Mesenchymal stem cell (in vitro differentiated cells and primary cell): ENCODE measurements at regions not wholly inside any gene's neighbourhood (a gene's known extent, or its start where the extent isn't known, plus 50 kb on each side); places are given as distances from the start of the nearest gene placed in this dataset.

Experiments
- DNase-seq: peaks from one replicate; pipeline ENCODE4 v3.0.0-alpha.2; 2013
- H2AFZ ChIP-seq: one replicate; pipeline ENCODE4 v1.6.1; 2013; ENCODE audit warnings: low read depth, mild to moderate bottlenecking, control low read depth, inconsistent platforms, low read length, moderate library complexity
- H2AK5ac ChIP-seq: 2 replicates; pipeline ENCODE4 v1.6.1; 2013; ENCODE audit warnings: low read length, moderate library complexity, mild to moderate bottlenecking, inconsistent platforms; ENCODE audit not compliant: severe bottlenecking
- H2BK120ac ChIP-seq: one replicate; pipeline ENCODE4 v1.6.1; 2013; ENCODE audit warnings: low read depth, mild to moderate bottlenecking, inconsistent platforms, low read length, moderate library complexity
- H2BK12ac ChIP-seq, 2 experiments: one replicate each; pipeline ENCODE4 v1.6.1; 2013; ENCODE audit warnings: inconsistent platforms in 2 of 2, low read length in 2 of 2, mild to moderate bottlenecking in 2 of 2, moderate library complexity in 2 of 2, control low read depth in 1 of 2
- H2BK15ac ChIP-seq: one replicate; pipeline ENCODE4 v1.6.1; 2013; ENCODE audit warnings: mild to moderate bottlenecking, low read depth, inconsistent platforms; ENCODE audit not compliant: poor library complexity, severe bottlenecking
- H2BK5ac ChIP-seq: 2 replicates; pipeline ENCODE4 v1.6.1; 2013; ENCODE audit warnings: low read depth, mild to moderate bottlenecking, low read length, control low read depth, inconsistent platforms; ENCODE audit not compliant: poor library complexity, severe bottlenecking
- H3K14ac ChIP-seq, 2 experiments: one replicate each; pipeline ENCODE4 v1.6.1; 2013; ENCODE audit warnings: inconsistent platforms in 2 of 2, low read length in 2 of 2, control low read depth in 1 of 2, mild to moderate bottlenecking in 1 of 2, moderate library complexity in 1 of 2
- H3K18ac ChIP-seq, 2 experiments: one replicate each; pipeline ENCODE4 v1.6.1; 2013; ENCODE audit warnings: inconsistent platforms in 2 of 2, low read length in 2 of 2, control low read depth in 1 of 2, low read depth in 1 of 2, mild to moderate bottlenecking in 1 of 2
- H3K23ac ChIP-seq, 2 experiments: one replicate each; pipeline ENCODE4 v1.6.1; 2013; ENCODE audit warnings: inconsistent platforms in 2 of 2, low read length in 2 of 2, mild to moderate bottlenecking in 2 of 2, moderate library complexity in 2 of 2, control low read depth in 1 of 2
- H3K27ac ChIP-seq: 2 replicates; pipeline ENCODE4 v1.5.1; 2013; ENCODE audit warnings: mild to moderate bottlenecking, moderate library complexity, low read length, control low read depth, inconsistent platforms; ENCODE audit not compliant: poor library complexity, severe bottlenecking
- H3K27me3 ChIP-seq, 2 experiments: 2 replicates each; pipeline versions ENCODE4 v1.6.1 to v1.7.0; 2013; ENCODE audit warnings: low read length in 2 of 2, mild to moderate bottlenecking in 2 of 2, moderate library complexity in 2 of 2, control low read depth in 1 of 2, inconsistent platforms in 1 of 2; ENCODE audit not compliant: control insufficient read depth in 1 of 2, insufficient read depth in 1 of 2
- H3K36me3 ChIP-seq, 2 experiments: 2 replicates each; pipeline versions ENCODE4 v1.6.1 to v1.7.0; 2013; ENCODE audit warnings: low read length in 2 of 2, control low read depth in 1 of 2, inconsistent platforms in 1 of 2, low read depth in 1 of 2, mild to moderate bottlenecking in 1 of 2; ENCODE audit not compliant: insufficient read depth in 2 of 2, control insufficient read depth in 1 of 2
- H3K4ac ChIP-seq, 2 experiments: one replicate each; pipeline ENCODE4 v1.6.1; 2013; ENCODE audit warnings: inconsistent platforms in 2 of 2, low read length in 2 of 2, mild to moderate bottlenecking in 2 of 2, moderate library complexity in 2 of 2, control low read depth in 1 of 2, low read depth in 1 of 2
- H3K4me1 ChIP-seq: 2 replicates; pipeline ENCODE4 v1.6.1; 2013; ENCODE audit warnings: low read depth, low read length, control low read depth; ENCODE audit not compliant: control insufficient read depth, insufficient read depth
- H3K4me2 ChIP-seq: 2 replicates; pipeline ENCODE4 v1.6.1; 2013; ENCODE audit warnings: low read length, mild to moderate bottlenecking, inconsistent platforms; ENCODE audit not compliant: poor library complexity, severe bottlenecking
- H3K4me3 ChIP-seq, 2 experiments: 2 replicates each; pipeline versions ENCODE4 v1.5.1 to v1.7.0; 2013; ENCODE audit warnings: low read length in 2 of 2, mild to moderate bottlenecking in 2 of 2, control low read depth in 1 of 2, low read depth in 1 of 2; ENCODE audit not compliant: insufficient read depth in 1 of 2
- H3K79me1 ChIP-seq: replicated peaks from 2 replicates; pipeline ENCODE4 v1.6.1; 2013; ENCODE audit warnings: mild to moderate bottlenecking, control low read depth, low read length, inconsistent platforms; ENCODE audit not compliant: poor library complexity, severe bottlenecking
- H3K9ac ChIP-seq: 2 replicates; pipeline ENCODE4 v1.7.0; 2013; ENCODE audit warnings: mild to moderate bottlenecking, low read length, moderate library complexity
- H3K9me3 ChIP-seq: 2 replicates; pipeline ENCODE4 v1.7.0; 2013; ENCODE audit warnings: mild to moderate bottlenecking, low read length; ENCODE audit not compliant: control insufficient read depth
- H4K8ac ChIP-seq: one replicate; pipeline ENCODE4 v1.6.1; 2013; ENCODE audit warnings: inconsistent platforms, mild to moderate bottlenecking, low read length, moderate library complexity
- H4K91ac ChIP-seq: one replicate; pipeline ENCODE4 v1.6.1; 2013; ENCODE audit warnings: mild to moderate bottlenecking, low read length, inconsistent platforms
- WGBS: methylation state at CpG from one replicate; pipeline ENCODE4 v1.1.7; 2013; ENCODE audit warnings: mixed read lengths; 5-methylcytosine and 5-hydroxymethylcytosine counted together

DNA sequence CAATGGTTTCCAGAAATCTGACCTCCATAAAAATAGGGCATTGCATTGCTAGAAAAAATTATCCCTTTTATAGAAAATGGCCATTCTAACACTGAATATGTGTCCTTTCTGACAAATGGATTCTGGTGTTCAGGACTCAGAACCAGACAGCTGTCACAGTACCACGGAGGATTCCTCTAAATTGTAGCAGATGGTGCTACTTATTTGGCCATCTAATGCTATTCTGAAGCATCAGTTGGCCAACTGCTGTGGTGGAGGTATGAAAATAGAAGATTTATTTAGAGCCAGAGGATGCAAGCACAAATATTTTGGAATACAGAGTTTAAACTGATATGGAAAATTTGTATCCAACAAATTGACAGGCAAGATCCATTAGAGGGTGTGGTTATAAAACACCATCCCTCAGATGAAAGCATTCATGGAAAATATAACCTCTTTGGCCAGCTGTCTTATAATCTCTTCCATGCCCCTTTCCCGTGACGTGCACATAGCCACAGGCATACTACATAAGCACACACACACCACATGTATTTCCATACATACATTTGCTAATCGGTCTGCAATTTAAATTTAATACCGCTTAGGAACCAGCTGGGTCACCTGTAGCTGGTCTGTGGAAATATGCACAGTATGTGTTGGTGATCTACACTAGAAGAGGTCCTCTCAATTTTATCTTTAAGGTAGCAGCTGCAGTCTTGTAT, 302.7 kb upstream of the KCNMB2 start:
- no peaks in the 10 kb centered on the region for H3K9me3 ChIP-seq
- no peak overlapping the region for H3K4me2 ChIP-seq
- no peaks in the 10 kb centered on the region for H3K36me3 ChIP-seq
- H2BK15ac ChIP-seq = no peak overlapping the region
- no peaks in the 10 kb centered on the region for H3K27me3 ChIP-seq
- H2AFZ ChIP-seq = no peak overlapping the region
- H3K4me1 ChIP-seq = no peaks in the 10 kb centered on the region
- H3K14ac ChIP-seq = no peak overlapping the region
- no peak overlapping the region for H2AK5ac ChIP-seq
- H3K18ac ChIP-seq = no peak overlapping the region
- H2BK12ac ChIP-seq = no peak overlapping the region
- no peak overlapping the region for H3K9ac ChIP-seq
- H4K91ac ChIP-seq = no peak overlapping the region
- no peak for DNase-seq
- no peaks in the 10 kb centered on the region for H3K79me1 ChIP-seq
- no peak overlapping the region for H4K8ac ChIP-seq
- H3K27ac ChIP-seq = no peak overlapping the region
- no peak overlapping the region for H2BK5ac ChIP-seq
- no peak overlapping the region for H3K23ac ChIP-seq
- H3K4ac ChIP-seq = no peak overlapping the region
- no peak overlapping the region for H3K4me3 ChIP-seq
- WGBS = 92% methylated on average over 5 of the region's 5 CpGs
- H2BK120ac ChIP-seq = no peak overlapping the region

DNA sequence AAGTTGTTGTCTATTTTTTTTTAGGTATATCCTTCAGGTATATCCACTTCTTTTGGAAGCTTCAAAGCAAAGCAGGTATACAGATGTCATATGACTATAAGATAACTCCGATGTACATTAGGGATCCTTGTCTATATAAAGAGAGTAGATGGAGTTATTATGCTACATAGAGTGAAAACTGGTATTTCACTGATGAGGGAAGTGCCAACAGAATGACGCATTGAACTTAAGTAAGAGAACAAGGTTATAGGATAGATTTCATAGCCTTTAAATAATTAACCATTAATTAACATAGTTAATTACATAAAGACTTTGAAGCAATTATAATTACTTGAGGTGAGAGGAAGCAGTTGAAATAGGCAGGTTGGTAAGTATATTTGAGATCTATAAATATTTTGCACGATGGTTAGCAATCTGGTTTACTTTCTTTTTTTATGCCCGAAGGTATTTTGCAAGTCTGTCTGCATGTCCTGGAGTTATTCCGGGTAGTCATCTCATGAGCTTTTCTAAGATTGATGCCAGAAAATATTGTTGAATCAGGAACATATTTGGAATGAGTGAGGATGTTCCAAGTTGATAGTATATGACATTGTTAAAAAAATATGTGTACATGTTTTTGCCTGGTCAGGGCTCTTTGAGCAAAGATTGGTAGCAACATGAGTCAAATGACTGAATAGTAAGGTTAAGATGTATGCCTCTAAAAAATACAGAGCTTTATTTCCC, 299.5 kb upstream of the KCNMB2 start:
- Histone ChIP-seq H3K79me1 (no peaks in the 10 kb centered on the region), H2BK12ac (no peak overlapping the region), H3K36me3 (no peaks in the 10 kb centered on the region), H2BK15ac (no peak overlapping the region), H2AK5ac (no peak overlapping the region), H3K27ac (no peak overlapping the region), H3K4me1 (no peaks in the 10 kb centered on the region), H3K18ac (no peak overlapping the region), H3K23ac (no peak overlapping the region), H3K9me3 (no peaks in the 10 kb centered on the region), H2BK5ac (no peak overlapping the region), H3K4me3 (peak overlapping the region in 1 of 2 experiments; percentile 12), H3K4me2 (no peak overlapping the region), H3K4ac (no peak overlapping the region), H3K27me3 (no peaks in the 10 kb centered on the region), H4K91ac (no peak overlapping the region), H3K9ac (peak overlapping the region; percentile 50), H2BK120ac (no peak overlapping the region), H3K14ac (no peak overlapping the region), H2AFZ (no peak overlapping the region), H4K8ac (no peak overlapping the region)
- 93% methylated on average over 5 of the region's 5 CpGs for WGBS
- DNase-seq = no peak

DNA sequence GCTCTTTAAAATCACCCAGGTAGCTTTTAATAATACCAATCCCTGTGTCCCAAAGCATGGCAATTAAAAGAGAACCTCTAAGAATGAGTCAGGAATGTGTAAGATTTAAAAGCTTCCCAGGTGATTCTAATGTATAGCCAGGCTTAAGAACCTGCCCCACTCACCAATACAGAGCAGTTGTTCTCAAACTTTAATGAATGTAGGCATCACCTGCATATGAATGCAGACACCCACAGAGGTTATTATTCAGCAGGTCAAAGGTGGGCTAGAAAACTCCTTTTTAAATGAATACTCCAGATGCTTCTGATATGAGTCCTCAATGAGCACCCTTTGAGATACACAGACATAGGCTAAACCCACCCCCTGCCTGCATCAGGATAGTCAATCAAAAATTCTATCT, 298.1 kb upstream of the KCNMB2 start:
- DNase-seq = no peak
- Histone ChIP-seq H3K4me3 (no peak overlapping the region), H2BK120ac (no peak overlapping the region), H3K14ac (no peak overlapping the region), H3K79me1 (no peaks in the 10 kb centered on the region), H2BK5ac (no peak overlapping the region), H2BK15ac (no peak overlapping the region), H4K8ac (no peak overlapping the region), H3K4me2 (no peak overlapping the region), H3K4ac (no peak overlapping the region), H3K18ac (no peak overlapping the region), H3K9ac (no peak overlapping the region), H3K23ac (no peak overlapping the region), H3K27ac (no peak overlapping the region), H3K4me1 (no peaks in the 10 kb centered on the region), H3K9me3 (no peaks in the 10 kb centered on the region), H3K27me3 (no peaks in the 10 kb centered on the region), H4K91ac (no peak overlapping the region), H2AK5ac (no peak overlapping the region), H3K36me3 (no peaks in the 10 kb centered on the region), H2BK12ac (no peak overlapping the region), H2AFZ (no peak overlapping the region)

DNA sequence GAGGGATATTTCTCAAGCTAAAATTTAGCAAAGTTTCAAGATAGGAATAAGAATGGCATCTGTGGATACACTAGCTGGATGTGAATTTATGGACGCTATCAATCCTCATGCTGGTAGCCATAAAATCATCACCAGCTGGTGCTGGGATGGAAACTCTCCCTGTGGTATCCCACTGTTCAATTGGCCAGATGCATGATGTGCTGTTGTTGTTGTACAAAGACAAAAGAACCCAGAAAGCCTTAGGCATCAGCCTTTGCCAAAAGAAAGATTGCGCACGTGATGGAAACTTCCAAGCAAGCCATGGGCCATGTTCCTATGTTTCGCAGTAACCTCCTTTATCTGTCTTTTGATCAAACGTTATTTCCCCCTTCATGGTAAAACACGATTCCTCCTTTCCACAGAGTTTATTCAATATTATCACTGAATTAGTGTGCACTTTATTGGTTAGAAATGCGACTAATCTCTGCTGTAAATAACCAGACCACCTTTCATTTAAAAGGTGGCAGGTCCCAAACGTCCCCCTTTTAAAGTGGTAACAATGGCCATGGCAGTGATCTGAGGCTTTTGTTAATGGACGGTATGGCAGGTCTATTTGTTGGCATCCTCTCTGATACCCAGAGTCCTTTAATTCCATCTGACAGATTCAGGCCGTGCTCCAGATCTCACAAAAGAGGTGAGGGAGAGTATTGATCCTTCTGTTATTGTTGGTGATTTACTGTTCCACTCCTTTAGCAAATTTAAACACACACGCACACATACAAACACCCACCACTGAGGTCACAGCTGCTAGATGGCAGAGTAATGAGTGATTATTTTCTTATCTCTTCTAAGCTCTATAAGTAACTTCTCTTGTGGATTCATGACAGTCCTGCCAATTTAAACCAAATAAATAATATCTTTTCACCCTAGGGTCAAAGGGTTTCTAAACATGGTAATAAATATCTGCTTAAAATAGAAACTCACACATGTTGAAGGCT, 291.2 kb upstream of the KCNMB2 start:
- Histone ChIP-seq H3K4ac (no peak overlapping the region), H2BK15ac (no peak overlapping the region), H3K36me3 (no peaks in the 10 kb centered on the region), H3K9me3 (peaks cover 9% of the 10 kb centered on the region), H3K79me1 (no peaks in the 10 kb centered on the region), H2BK5ac (no peak overlapping the region), H2BK120ac (no peak overlapping the region), H2AFZ (no peak overlapping the region), H2AK5ac (no peak overlapping the region), H4K8ac (no peak overlapping the region), H3K4me3 (no peak overlapping the region), H3K4me2 (no peak overlapping the region), H3K9ac (no peak overlapping the region), H3K18ac (no peak overlapping the region), H4K91ac (no peak overlapping the region), H3K14ac (no peak overlapping the region), H3K4me1 (no peaks in the 10 kb centered on the region), H3K23ac (no peak overlapping the region), H3K27ac (no peak overlapping the region), H2BK12ac (no peak overlapping the region), H3K27me3 (no peaks in the 10 kb centered on the region)
- peak; percentile 51 for DNase-seq
- WGBS = 82% methylated on average over 6 of the region's 11 CpGs
